ENCODE measurements at regions not wholly inside any gene's neighbourhood (a gene's known extent, or its start where the extent isn't known, plus 50 kb on each side); places are given as distances from the start of the nearest gene placed in this dataset.

- no peak overlapping the region for H3K4me3 ChIP-seq (ENCODE audit: control insufficient read depth, low read depth, low read length)
- DNase-seq (ENCODE audit: low read depth) = no peak
- no peak for TF ChIP-seq CTCF (IDR thresholded peaks at IDR 0.05; ENCODE audit: control insufficient read depth, insufficient read depth, low read depth, low read length, missing control alignments)
Measured at GRCh38 chr17:36661047-36661666, 59.8 kb downstream of the MRM1 start.

GRCh38 chr17:36661688-36662087, 60.3 kb downstream of the MRM1 start:
- DNase-seq (ENCODE audit: low read depth) = no peak

GRCh38 chr17:36665417-36665816, 64.0 kb downstream of the MRM1 start:
- no peak for DNase-seq (ENCODE audit: low read depth)
- H3K4me3 ChIP-seq (ENCODE audit: control insufficient read depth, low read depth, low read length) = no peak overlapping the region
- no peak for TF ChIP-seq CTCF (IDR thresholded peaks at IDR 0.05; ENCODE audit: control insufficient read depth, insufficient read depth, low read depth, low read length, missing control alignments)

More at GRCh38 chr17:36661688-36662087, 60.3 kb downstream of the MRM1 start:
- H3K4me3 ChIP-seq (ENCODE audit: control insufficient read depth, low read depth, low read length) = no peak overlapping the region
- no peak for TF ChIP-seq CTCF (IDR thresholded peaks at IDR 0.05; ENCODE audit: control insufficient read depth, insufficient read depth, low read depth, low read length, missing control alignments)

GRCh38 chr17:36667922-36668321, 66.5 kb downstream of the MRM1 start:
- no peak overlapping the region for H3K4me3 ChIP-seq (ENCODE audit: control insufficient read depth, low read depth, low read length)
- no peak for TF ChIP-seq CTCF (IDR thresholded peaks at IDR 0.05; ENCODE audit: control insufficient read depth, insufficient read depth, low read depth, low read length, missing control alignments)
- DNase-seq (ENCODE audit: low read depth) = no peak

GRCh38 chr17:36668824-36669223, 67.4 kb downstream of the MRM1 start:
- DNase-seq (ENCODE audit: low read depth) = no peak
- no peak for TF ChIP-seq CTCF (IDR thresholded peaks at IDR 0.05; ENCODE audit: control insufficient read depth, insufficient read depth, low read depth, low read length, missing control alignments)
- no peak overlapping the region for H3K4me3 ChIP-seq (ENCODE audit: control insufficient read depth, low read depth, low read length)

- no peak overlapping the region for H3K4me3 ChIP-seq (ENCODE audit: control insufficient read depth, low read depth, low read length)
- TF ChIP-seq CTCF (IDR thresholded peaks at IDR 0.05; ENCODE audit: control insufficient read depth, insufficient read depth, low read depth, low read length, missing control alignments) = no peak
- no peak for DNase-seq (ENCODE audit: low read depth)
Measured at GRCh38 chr17:36671144-36671543, 69.8 kb downstream of the MRM1 start.

All from AG09309 (cell line).